Stomach (tissue), 8 donors: ENCODE measurements at regions not wholly inside any gene's neighbourhood (a gene's known extent, or its start where the extent isn't known, plus 50 kb on each side); places are given as distances from the start of the nearest gene placed in this dataset.

Source experiments
- DNase-seq, 2 donors: peaks; one replicate each; pipeline versions ENCODE4 v3.0.0 to v3.0.0-alpha.2; 2013 to 2019
- H3K27ac ChIP-seq, 5 donors: fragments of 200-600 bp in 4 of 5; sonication (generic) in 4 of 5; one replicate each; pipeline ENCODE4 v1.5.1; 2013 to 2019; ENCODE audit warnings: mild to moderate bottlenecking in 1 of 5, moderate library complexity in 1 of 5
- H3K27me3 ChIP-seq, 3 donors: fragments of 200-600 bp; sonication (generic); one replicate each; pipeline ENCODE4 v1.5.1; 2017 to 2019; ENCODE audit warnings: mixed run types in 1 of 3
- H3K36me3 ChIP-seq, 4 donors: fragments of 200-600 bp; sonication (generic); 1 replicate in 3 of 4; 2 replicates in 1 of 4; pipeline ENCODE4 v1.5.1; 2016 to 2019
- H3K4me1 ChIP-seq, 4 donors: fragments of 200-600 bp; sonication (generic); one replicate each; pipeline ENCODE4 v1.5.1; 2016 to 2019
- H3K4me3 ChIP-seq, 4 donors: fragments of 200-600 bp; sonication (generic) in 3 of 4; one replicate each; pipeline ENCODE4 v1.5.1; 2016 to 2019; ENCODE audit warnings: mild to moderate bottlenecking in 1 of 4
- H3K9me3 ChIP-seq, 4 donors: fragments of 200-600 bp; sonication (generic); one replicate each; pipeline ENCODE4 v1.5.1; 2016 to 2019
- CTCF ChIP-seq, 7 experiments: fragments of 450-650 bp in 4 of 7; fragments of 200-600 bp in 3 of 7; sonication (generic) in 3 of 7; IDR thresholded peaks; one replicate each; pipeline ENCODE4 v1.5.1; 2016 to 2019; ENCODE audit warnings: antibody characterized with exemption in 7 of 7, control low read depth in 2 of 7, mild to moderate bottlenecking in 1 of 7
- EP300 ChIP-seq: sonication (generic); formaldehyde crosslinking; IDR thresholded peaks from one replicate; pipeline ENCODE4 v1.6.1; 2017; ENCODE audit warnings: antibody characterized with exemption
- POLR2A ChIP-seq, 4 donors: fragments of 450-650 bp; IDR thresholded peaks; one replicate each; pipeline ENCODE4 v1.6.1; 2016; ENCODE audit warnings: antibody characterized with exemption in 4 of 4, control low read depth in 2 of 4, mild to moderate bottlenecking in 1 of 4, moderate library complexity in 1 of 4
- POLR2AphosphoS5 ChIP-seq, 3 donors: sonication (generic); formaldehyde crosslinking; IDR thresholded peaks; one replicate each; pipeline ENCODE4 v1.6.1; 2016; ENCODE audit warnings: antibody characterized with exemption in 3 of 3
- WGBS, 5 donors: extraction: QIAGEN DNeasy Blood & Tissue Kit in 3 of 5; methylation state at CpG; one replicate each; pipeline versions ENCODE4 v1.1.5 to v1.1.7; 2013 to 2018; 5-methylcytosine and 5-hydroxymethylcytosine counted together
- intact Hi-C: fragments of 100-400 bp; cut with DNase I; formaldehyde crosslinking; loops from one replicate; pipeline ENCODE4 v1.15.1; 2023; ENCODE audit warnings: low total_unique reads
- donor health status: healthy with polysubstance abuse.
- donor health status: Bipolar disorder and iron deficiency.
- donor health status: healthy.

GRCh38 chr1:228850141-228851100 lies 115.1 kb downstream of the RHOU start:
- Histone ChIP-seq H3K9me3 (no peaks in the 10 kb centered on the region), H3K4me1 (peaks cover 7 to 33% (median 26%) of the 10 kb centered on the region in 4 donors), H3K36me3 (no peaks in the 10 kb centered on the region), H3K4me3 (no peak overlapping the region), H3K27me3 (no peaks in the 10 kb centered on the region), H3K27ac (peak overlapping the region in 1 of 5 donors; percentile 28)
- no peak for DNase-seq
- TF ChIP-seq EP300 (no peak), CTCF (IDR thresholded peaks at IDR 0.05) (no peak), POLR2A (IDR thresholded peaks at IDR 0.05) (no peak), POLR2AphosphoS5 (IDR thresholded peaks at IDR 0.05) (no peak)
- intact Hi-C loops, result no loop called here
- 60 to 76% (median 73%) methylated on average over 11 of the region's 11 CpGs for WGBS, 5 donors

- no peaks in the 10 kb centered on the region for H3K9me3 ChIP-seq
- 92 to 97% (median 93%) methylated on average over 5 of the region's 5 CpGs for WGBS, 5 donors
- H3K27me3 ChIP-seq, result no peaks in the 10 kb centered on the region
- H3K4me3 ChIP-seq, result no peak overlapping the region
- intact Hi-C loops, result no loop called here
- DNase-seq, result no peak
- H3K4me1 ChIP-seq, result peaks cover 7 to 33% (median 26%) of the 10 kb centered on the region in 4 donors
- no peak overlapping the region for H3K27ac ChIP-seq
- TF ChIP-seq POLR2A (IDR thresholded peaks at IDR 0.05), result no peak
- no peak for TF ChIP-seq POLR2AphosphoS5 (IDR thresholded peaks at IDR 0.05)
- no peak for TF ChIP-seq CTCF (IDR thresholded peaks at IDR 0.05)
- no peak for TF ChIP-seq EP300
- no peaks in the 10 kb centered on the region for H3K36me3 ChIP-seq
Measured at GRCh38 chr1:228851193-228851592, 115.9 kb downstream of the RHOU start.

- 72 to 90% (median 84%) methylated on average over 6 of the region's 6 CpGs for WGBS, 5 donors
- Histone ChIP-seq H3K36me3 (no peaks in the 10 kb centered on the region), H3K27me3 (no peaks in the 10 kb centered on the region), H3K27ac (no peak overlapping the region), H3K9me3 (no peaks in the 10 kb centered on the region), H3K4me3 (no peak overlapping the region), H3K4me1 (peaks cover 7 to 33% (median 26%) of the 10 kb centered on the region in 4 donors)
- peak in 1 of 2 donors; percentile 26 for DNase-seq
- TF ChIP-seq POLR2AphosphoS5 (IDR thresholded peaks at IDR 0.05), result no peak
- no peak for TF ChIP-seq CTCF (IDR thresholded peaks at IDR 0.05)
- TF ChIP-seq POLR2A (IDR thresholded peaks at IDR 0.05), result no peak
- no peak for TF ChIP-seq EP300
- intact Hi-C loops, result no loop called here
Measured at GRCh38 chr1:228851618-228852017, 116.3 kb downstream of the RHOU start.

GRCh38 chr1:228852024-228852423 lies 116.7 kb downstream of the RHOU start:
- no peak for TF ChIP-seq CTCF (IDR thresholded peaks at IDR 0.05)
- TF ChIP-seq POLR2A (IDR thresholded peaks at IDR 0.05), result no peak
- no peak for TF ChIP-seq POLR2AphosphoS5 (IDR thresholded peaks at IDR 0.05)
- TF ChIP-seq EP300, result no peak
- DNase-seq, result peak in 1 of 2 donors; percentile 66
- WGBS, 5 donors, result 57 to 66% (median 61%) methylated on average over 4 of the region's 4 CpGs
- H3K27ac ChIP-seq, result no peak overlapping the region
- peaks cover 7 to 33% (median 26%) of the 10 kb centered on the region in 4 donors for H3K4me1 ChIP-seq
- no peaks in the 10 kb centered on the region for H3K36me3 ChIP-seq
- no peak overlapping the region for H3K4me3 ChIP-seq
- intact Hi-C loops, result no loop called here
- H3K9me3 ChIP-seq, result no peaks in the 10 kb centered on the region
- no peaks in the 10 kb centered on the region for H3K27me3 ChIP-seq
